Ishikawa (cell line): ENCODE measurements at regions not wholly inside any gene's neighbourhood (a gene's known extent, or its start where the extent isn't known, plus 50 kb on each side); places are given as distances from the start of the nearest gene placed in this dataset.

Source experiments
- CEBPB ChIP-seq: IDR thresholded peaks from 2 replicates; pipeline ENCODE4 v1.6.1; 2012
- CREB1 ChIP-seq: IDR thresholded peaks from 2 replicates; pipeline ENCODE4 v1.6.1; 2012; ENCODE audit warnings: low read depth
- EGR1 ChIP-seq: IDR thresholded peaks from 2 replicates; pipeline ENCODE4 v1.6.1; 2012
- EP300 ChIP-seq: IDR thresholded peaks from 2 replicates; pipeline ENCODE4 v1.6.1; 2012; ENCODE audit warnings: borderline replicate concordance
- FOXM1 ChIP-seq: IDR thresholded peaks from 2 replicates; pipeline ENCODE4 v1.6.1; 2012; ENCODE audit warnings: low read depth, borderline replicate concordance
- MAX ChIP-seq: IDR thresholded peaks from 2 replicates; pipeline ENCODE4 v1.6.1; 2012
- NFIC ChIP-seq: IDR thresholded peaks from 2 replicates; pipeline ENCODE4 v1.6.1; 2012
- RAD21 ChIP-seq: IDR thresholded peaks from 2 replicates; pipeline ENCODE4 v1.6.1; 2012; ENCODE audit warnings: low read depth
- TAF1 ChIP-seq: IDR thresholded peaks from 2 replicates; pipeline ENCODE4 v1.6.1; 2012; ENCODE audit warnings: low read depth, mild to moderate bottlenecking
- TCF12 ChIP-seq: IDR thresholded peaks from 2 replicates; pipeline ENCODE4 v1.6.1; 2012; ENCODE audit warnings: low read depth
- TEAD4 ChIP-seq: IDR thresholded peaks from 2 replicates; pipeline ENCODE4 v1.6.1; 2012
- USF1 ChIP-seq: IDR thresholded peaks from 2 replicates; pipeline ENCODE4 v1.6.1; 2012
- YY1 ChIP-seq: IDR thresholded peaks from 2 replicates; pipeline ENCODE4 v1.6.1; 2012; ENCODE audit warnings: low read depth
- ZBTB7A ChIP-seq: IDR thresholded peaks from 2 replicates; pipeline ENCODE4 v1.6.1; 2012; ENCODE audit warnings: low read depth
- TF ChIP-seq, protein P1 (sequence below): IDR thresholded peaks from 2 replicates; pipeline ENCODE4 v1.6.1; 2012; ENCODE audit warnings: low read depth, mild to moderate bottlenecking

GRCh38 chr20:11178946-11179654 is 505.3 kb upstream of the JAG1 start:
- TF ChIP-seq FOXM1 (peak; percentile 86), TCF12 (peak; percentile 84), EP300 (peak; percentile 88; the same call in 1 of the 2 replicates), CEBPB (no peak), TAF1 (no peak), YY1 (no peak), NFIC (peak; percentile 53; the same call in 1 of the 2 replicates), CREB1 (no peak), TEAD4 (peak; percentile 78), USF1 (0 out of 2 replicates have a peak, but pooled peaks have one; percentile 10)
- TF ChIP-seq, protein P1, sequence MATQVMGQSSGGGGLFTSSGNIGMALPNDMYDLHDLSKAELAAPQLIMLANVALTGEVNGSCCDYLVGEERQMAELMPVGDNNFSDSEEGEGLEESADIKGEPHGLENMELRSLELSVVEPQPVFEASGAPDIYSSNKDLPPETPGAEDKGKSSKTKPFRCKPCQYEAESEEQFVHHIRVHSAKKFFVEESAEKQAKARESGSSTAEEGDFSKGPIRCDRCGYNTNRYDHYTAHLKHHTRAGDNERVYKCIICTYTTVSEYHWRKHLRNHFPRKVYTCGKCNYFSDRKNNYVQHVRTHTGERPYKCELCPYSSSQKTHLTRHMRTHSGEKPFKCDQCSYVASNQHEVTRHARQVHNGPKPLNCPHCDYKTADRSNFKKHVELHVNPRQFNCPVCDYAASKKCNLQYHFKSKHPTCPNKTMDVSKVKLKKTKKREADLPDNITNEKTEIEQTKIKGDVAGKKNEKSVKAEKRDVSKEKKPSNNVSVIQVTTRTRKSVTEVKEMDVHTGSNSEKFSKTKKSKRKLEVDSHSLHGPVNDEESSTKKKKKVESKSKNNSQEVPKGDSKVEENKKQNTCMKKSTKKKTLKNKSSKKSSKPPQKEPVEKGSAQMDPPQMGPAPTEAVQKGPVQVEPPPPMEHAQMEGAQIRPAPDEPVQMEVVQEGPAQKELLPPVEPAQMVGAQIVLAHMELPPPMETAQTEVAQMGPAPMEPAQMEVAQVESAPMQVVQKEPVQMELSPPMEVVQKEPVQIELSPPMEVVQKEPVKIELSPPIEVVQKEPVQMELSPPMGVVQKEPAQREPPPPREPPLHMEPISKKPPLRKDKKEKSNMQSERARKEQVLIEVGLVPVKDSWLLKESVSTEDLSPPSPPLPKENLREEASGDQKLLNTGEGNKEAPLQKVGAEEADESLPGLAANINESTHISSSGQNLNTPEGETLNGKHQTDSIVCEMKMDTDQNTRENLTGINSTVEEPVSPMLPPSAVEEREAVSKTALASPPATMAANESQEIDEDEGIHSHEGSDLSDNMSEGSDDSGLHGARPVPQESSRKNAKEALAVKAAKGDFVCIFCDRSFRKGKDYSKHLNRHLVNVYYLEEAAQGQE, result no peak

DNA sequence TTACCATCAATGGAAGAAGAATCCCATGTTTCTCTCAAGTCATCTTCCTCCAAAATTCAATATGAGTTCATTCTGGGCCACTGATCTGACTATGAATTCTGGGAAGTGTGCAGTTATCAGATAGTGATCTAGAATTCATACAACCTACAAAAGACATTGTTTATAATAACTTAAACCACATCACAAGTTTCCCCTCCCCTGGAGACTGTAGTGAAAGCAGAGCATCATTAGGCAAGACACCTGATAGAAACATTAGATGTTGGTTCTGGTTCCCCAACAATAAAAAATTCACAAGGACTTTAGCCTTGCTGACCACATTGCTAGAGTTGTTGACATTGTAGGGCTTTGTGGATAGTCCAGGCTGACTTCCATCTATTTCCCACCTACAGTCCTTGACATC is 506.4 kb upstream of the JAG1 start:
- TF ChIP-seq TAF1 (no peak), EP300 (no peak), TEAD4 (no peak), FOXM1 (no peak)

DNA sequence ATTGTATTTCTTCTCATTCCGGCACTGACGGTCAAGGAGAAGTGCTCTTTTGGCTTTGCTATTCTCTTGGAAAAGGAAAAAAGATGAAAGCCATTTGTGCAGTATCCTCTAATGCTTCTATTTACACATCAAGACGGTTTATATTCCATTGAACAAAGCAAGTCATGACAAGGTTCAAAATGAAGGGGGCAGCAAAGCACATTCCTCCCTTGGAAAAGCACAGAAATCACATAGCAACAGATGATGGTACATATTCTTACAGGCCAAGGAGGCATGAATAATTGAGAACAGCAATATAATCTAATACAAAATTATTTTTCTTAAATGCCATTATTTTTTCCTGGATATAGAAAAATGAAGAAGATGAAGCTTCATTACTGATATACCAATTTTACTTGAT is 508.2 kb upstream of the JAG1 start:
- TF ChIP-seq NFIC (no peak), TCF12 (no peak)

GRCh38 chr20:11182720-11183119 is 508.9 kb upstream of the JAG1 start:
- TF ChIP-seq USF1, result no peak
- no peak for TF ChIP-seq RAD21
- TF ChIP-seq NFIC, result no peak
- TF ChIP-seq YY1, result no peak
- no peak for TF ChIP-seq EGR1
- TF ChIP-seq TCF12, result no peak
- TF ChIP-seq MAX, result no peak
- TF ChIP-seq TEAD4, result no peak
- TF ChIP-seq CEBPB, result no peak
- TF ChIP-seq TAF1, result no peak
- no peak for TF ChIP-seq EP300
- TF ChIP-seq CREB1, result no peak
- no peak for TF ChIP-seq FOXM1
- TF ChIP-seq ZBTB7A, result no peak

- TF ChIP-seq EP300 (no peak), CEBPB (no peak), FOXM1 (no peak), CREB1 (no peak), TEAD4 (no peak)
Observed at GRCh38 chr20:11186301-11187008, 512.7 kb upstream of the JAG1 start.

DNA sequence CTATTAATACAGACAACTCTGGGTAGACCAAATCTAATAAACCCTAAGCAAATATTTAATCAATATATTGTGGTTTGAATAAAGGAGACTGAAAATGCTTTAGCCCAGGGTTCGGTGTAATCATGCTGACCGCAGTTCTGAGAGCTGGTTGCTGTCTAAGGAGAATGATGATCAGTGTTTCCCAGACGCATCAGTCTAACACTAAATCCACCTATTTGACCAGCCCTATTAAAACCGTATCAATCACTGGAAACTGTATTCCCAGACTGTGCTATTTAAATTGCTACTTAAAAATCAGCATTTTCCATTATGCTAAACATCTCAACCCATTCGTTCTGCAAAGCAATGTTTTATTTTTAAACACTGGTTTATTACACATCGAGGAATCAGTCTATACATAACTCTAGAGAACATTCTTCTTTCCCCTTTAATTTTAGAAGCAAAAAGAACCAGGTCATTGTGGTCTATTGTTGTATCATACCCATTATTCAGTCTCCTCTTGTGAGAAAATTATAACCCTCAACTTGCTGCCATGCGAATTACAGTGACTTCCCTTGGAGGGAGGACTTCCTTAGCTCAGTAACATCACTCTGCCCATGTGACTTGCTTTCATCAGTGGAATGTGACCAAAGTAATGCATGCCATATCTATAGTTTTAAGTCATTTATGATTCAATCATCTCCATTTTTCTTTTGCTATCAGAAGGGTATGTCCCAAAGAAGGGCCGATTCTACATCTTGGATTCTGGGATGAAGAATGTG is 515.2 kb upstream of the JAG1 start:
- TF ChIP-seq FOXM1, result no peak
- no peak for TF ChIP-seq TEAD4
- no peak for TF ChIP-seq TAF1

DNA sequence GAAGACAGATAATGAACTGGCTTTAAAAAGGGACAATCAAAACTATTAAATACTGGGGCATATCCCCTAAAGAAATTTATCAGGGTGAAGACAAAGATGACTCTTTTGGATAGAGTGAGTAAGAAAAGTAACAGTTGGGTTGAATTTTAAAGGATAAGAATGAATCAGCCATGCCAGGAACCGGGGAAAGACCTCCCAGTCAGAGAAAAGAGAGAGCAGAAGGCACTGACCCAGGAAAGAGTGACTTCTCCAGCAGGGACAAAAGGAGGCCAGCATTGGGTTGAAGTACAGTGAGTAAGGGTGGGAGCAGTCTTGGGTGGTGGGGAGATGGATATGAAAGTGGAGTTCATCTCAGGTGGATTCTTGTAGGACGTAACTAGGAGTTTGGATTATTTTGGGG is 516.9 kb upstream of the JAG1 start:
- TF ChIP-seq CEBPB, result no peak
- TF ChIP-seq ZBTB7A, result no peak
- TF ChIP-seq USF1, result no peak
- no peak for TF ChIP-seq NFIC
- TF ChIP-seq TAF1, result no peak
